GM18951 (cell line): ENCODE measurements at regions not wholly inside any gene's neighbourhood (a gene's known extent, or its start where the extent isn't known, plus 50 kb on each side); places are given as distances from the start of the nearest gene placed in this dataset.

Experiments used
- POLR2A ChIP-seq: IDR thresholded peaks from 4 replicates; pipeline ENCODE4 v1.6.1; 2011; ENCODE audit warnings: mild to moderate bottlenecking; ENCODE audit not compliant: insufficient read length, insufficient read depth; ENCODE audit errors: extremely low read depth
- in situ Hi-C: fragments of 300-500 bp; cut with MboI; formaldehyde crosslinking; loops from one replicate; pipeline ENCODE4 v1.12.0; 2022; ENCODE audit warnings: low sequenced_read_pairs, mixed read lengths, inconsistent platforms; ENCODE audit not compliant: unreplicated experiment

- in situ Hi-C loops: loop anchor here (25.0 kb wide), 1 partner anchor 493 kb away; no protein-coding TSS in a partner anchor
- TF ChIP-seq POLR2A: no peak
Observed at GRCh38 chr1:47705517-47706130, 267.8 kb downstream of the FOXD2 start.

GRCh38 chr1:47707503-47707902 lies 269.7 kb downstream of the FOXD2 start:
- TF ChIP-seq POLR2A: no peak
- in situ Hi-C loops: loop anchor here (25.0 kb wide), 1 partner anchor 495 kb away; no protein-coding TSS in a partner anchor

- in situ Hi-C loops: loop anchor here (25.0 kb wide), 1 partner anchor 496 kb away; no protein-coding TSS in a partner anchor
- TF ChIP-seq POLR2A: no peak
Observed at GRCh38 chr1:47708019-47708535, 270.2 kb downstream of the FOXD2 start.

- in situ Hi-C loops: loop anchor here (25.0 kb wide), 1 partner anchor 496 kb away; no protein-coding TSS in a partner anchor
- TF ChIP-seq POLR2A: no peak
Observed at GRCh38 chr1:47708658-47709018, 270.8 kb downstream of the FOXD2 start.

GRCh38 chr1:47709019-47709871 lies 271.4 kb downstream of the FOXD2 start:
- in situ Hi-C loops: loop anchor here (25.0 kb wide), 1 partner anchor 497 kb away; no protein-coding TSS in a partner anchor
- TF ChIP-seq POLR2A: no peak

GRCh38 chr1:47709872-47710231 lies 272.0 kb downstream of the FOXD2 start:
- no peak for TF ChIP-seq POLR2A
- in situ Hi-C loops: loop anchor here (5.0 to 25.0 kb wide), 2 partner anchors 278 to 498 kb away; no protein-coding TSS in a partner anchor

GRCh38 chr1:47710329-47711071 lies 272.7 kb downstream of the FOXD2 start:
- in situ Hi-C loops: loop anchor here (5.0 to 25.0 kb wide), 2 partner anchors 278 to 498 kb away; no protein-coding TSS in a partner anchor
- TF ChIP-seq POLR2A: no peak
